ENCODE measurements at regions not wholly inside any gene's neighbourhood (a gene's known extent, or its start where the extent isn't known, plus 50 kb on each side); places are given as distances from the start of the nearest gene placed in this dataset.
A peak's percentile ranks its signal among the peaks of the same experiment; 100 is the strongest.

- no peak for DNase-seq
These were observed 89.2 kb upstream of the COL5A2 start for GRCh38 chr2:189268763-189269162.

GRCh38 chr2:189273734-189274133 is 94.2 kb upstream of the COL5A2 start:
- DNase-seq = no peak

GRCh38 chr2:189274361-189274760 is 94.8 kb upstream of the COL5A2 start:
- DNase-seq = no peak

GRCh38 chr2:189276277-189276676 is 96.7 kb upstream of the COL5A2 start:
- DNase-seq = no peak

GRCh38 chr2:189281201-189281600 is 101.6 kb upstream of the COL5A2 start:
- DNase-seq = no peak

GRCh38 chr2:189285349-189285748 is 105.8 kb upstream of the COL5A2 start:
- no peak for DNase-seq

- no peak for DNase-seq
These were observed 106.5 kb upstream of the COL5A2 start for GRCh38 chr2:189285962-189286645.

- DNase-seq = no peak
These were observed 107.8 kb upstream of the COL5A2 start for GRCh38 chr2:189287363-189287762.

- DNase-seq = peak; percentile 13
These were observed 108.5 kb upstream of the COL5A2 start for GRCh38 chr2:189287982-189288521.

GRCh38 chr2:189291460-189291859 is 111.9 kb upstream of the COL5A2 start:
- DNase-seq = no peak

GRCh38 chr2:189293164-189293563 is 113.6 kb upstream of the COL5A2 start:
- no peak for DNase-seq

GRCh38 chr2:189297446-189297845 is 117.9 kb upstream of the COL5A2 start:
- no peak for DNase-seq

GRCh38 chr2:189298038-189298437 is 118.5 kb upstream of the COL5A2 start:
- no peak for DNase-seq

- no peak for DNase-seq
These were observed 118.9 kb upstream of the COL5A2 start for GRCh38 chr2:189298481-189298880.

GRCh38 chr2:189299974-189300373 is 120.4 kb upstream of the COL5A2 start:
- no peak for DNase-seq

- DNase-seq = no peak
These were observed 121.4 kb upstream of the COL5A2 start for GRCh38 chr2:189300916-189301315.

GRCh38 chr2:189302274-189302948 is 122.8 kb upstream of the COL5A2 start:
- no peak for DNase-seq

GRCh38 chr2:189304360-189304759 is 124.8 kb upstream of the COL5A2 start:
- no peak for DNase-seq

- no peak for DNase-seq
These were observed 125.9 kb upstream of the COL5A2 start for GRCh38 chr2:189305291-189305943.

GRCh38 chr2:189306525-189306924 is 127.0 kb upstream of the COL5A2 start:
- no peak for DNase-seq

GRCh38 chr2:189308056-189308790 is 128.7 kb upstream of the COL5A2 start:
- no peak for DNase-seq

GRCh38 chr2:189309331-189309730 is 129.8 kb upstream of the COL5A2 start:
- DNase-seq = no peak

GRCh38 chr2:189312211-189312610 is 129.1 kb upstream of the WDR75 start:
- DNase-seq = no peak
